Breast epithelium (tissue), 4 donors: ENCODE measurements at regions not wholly inside any gene's neighbourhood (a gene's known extent, or its start where the extent isn't known, plus 50 kb on each side); places are given as distances from the start of the nearest gene placed in this dataset.

Source experiments
- DNase-seq, 2 donors: peaks; one replicate each; pipeline ENCODE4 v3.0.0-alpha.2; 2019; ENCODE audit warnings: low spot score in 2 of 2
- H3K27ac ChIP-seq, 2 donors: fragments of 200-600 bp; sonication (generic) in 1 of 2; one replicate each; pipeline ENCODE4 v1.5.1; 2016 to 2019; ENCODE audit warnings: mild to moderate bottlenecking in 1 of 2
- H3K27me3 ChIP-seq, 2 donors: fragments of 200-600 bp; sonication (generic) in 1 of 2; one replicate each; pipeline versions ENCODE4 v1.5.1 to v1.6.0; 2017 to 2019; ENCODE audit warnings: control low read depth in 1 of 2, mild to moderate bottlenecking in 1 of 2
- H3K36me3 ChIP-seq: fragments of 200-600 bp; one replicate; pipeline ENCODE4 v1.5.1; 2019
- H3K4me1 ChIP-seq, 2 donors: fragments of 200-600 bp; sonication (generic); one replicate each; pipeline ENCODE4 v1.5.1; 2016 to 2019; ENCODE audit warnings: control low read depth in 1 of 2
- H3K4me3 ChIP-seq, 3 donors: fragments of 200-600 bp; sonication (generic); 1 replicate in 2 of 3; 2 replicates in 1 of 3; pipeline ENCODE4 v1.5.1; 2016 to 2019; ENCODE audit warnings: mild to moderate bottlenecking in 3 of 3, moderate library complexity in 2 of 3
- H3K9me3 ChIP-seq, 2 donors: fragments of 200-600 bp; sonication (generic) in 1 of 2; one replicate each; pipeline ENCODE4 v1.5.1; 2016 to 2019; ENCODE audit warnings: control low read depth in 1 of 2
- POLR2A ChIP-seq: fragments of 450-650 bp; IDR thresholded peaks from one replicate; pipeline ENCODE4 v1.6.1; 2016; ENCODE audit warnings: antibody characterized with exemption, mild to moderate bottlenecking, moderate library complexity
- POLR2AphosphoS5 ChIP-seq, 3 donors: sonication (generic); formaldehyde crosslinking; IDR thresholded peaks; one replicate each; pipeline ENCODE4 v1.6.1; 2017; ENCODE audit warnings: antibody characterized with exemption in 3 of 3
- intact Hi-C: fragments of 100-400 bp; cut with DNase I; formaldehyde crosslinking; loops from one replicate; pipeline ENCODE4 v1.15.1; 2023; ENCODE audit warnings: low total_unique reads
- TF ChIP-seq, protein P1 (sequence below), 3 donors: fragments of 450-650 bp; IDR thresholded peaks; one replicate each; pipeline ENCODE4 v1.5.1; 2016 to 2017; ENCODE audit warnings: antibody characterized with exemption in 3 of 3, mild to moderate bottlenecking in 3 of 3, moderate library complexity in 3 of 3

- intact Hi-C loops, result no loop called here
- no peaks in the 10 kb centered on the region for H3K4me1 ChIP-seq
- peaks cover 0 to 3% of the 10 kb centered on the region in 2 donors for H3K27me3 ChIP-seq
- no peaks in the 10 kb centered on the region for H3K9me3 ChIP-seq
- no peak overlapping the region for H3K27ac ChIP-seq
- no peaks in the 10 kb centered on the region for H3K36me3 ChIP-seq
- TF ChIP-seq POLR2A (no peak), POLR2AphosphoS5 (IDR thresholded peaks at IDR 0.05) (no peak)
- TF ChIP-seq, protein P1, sequence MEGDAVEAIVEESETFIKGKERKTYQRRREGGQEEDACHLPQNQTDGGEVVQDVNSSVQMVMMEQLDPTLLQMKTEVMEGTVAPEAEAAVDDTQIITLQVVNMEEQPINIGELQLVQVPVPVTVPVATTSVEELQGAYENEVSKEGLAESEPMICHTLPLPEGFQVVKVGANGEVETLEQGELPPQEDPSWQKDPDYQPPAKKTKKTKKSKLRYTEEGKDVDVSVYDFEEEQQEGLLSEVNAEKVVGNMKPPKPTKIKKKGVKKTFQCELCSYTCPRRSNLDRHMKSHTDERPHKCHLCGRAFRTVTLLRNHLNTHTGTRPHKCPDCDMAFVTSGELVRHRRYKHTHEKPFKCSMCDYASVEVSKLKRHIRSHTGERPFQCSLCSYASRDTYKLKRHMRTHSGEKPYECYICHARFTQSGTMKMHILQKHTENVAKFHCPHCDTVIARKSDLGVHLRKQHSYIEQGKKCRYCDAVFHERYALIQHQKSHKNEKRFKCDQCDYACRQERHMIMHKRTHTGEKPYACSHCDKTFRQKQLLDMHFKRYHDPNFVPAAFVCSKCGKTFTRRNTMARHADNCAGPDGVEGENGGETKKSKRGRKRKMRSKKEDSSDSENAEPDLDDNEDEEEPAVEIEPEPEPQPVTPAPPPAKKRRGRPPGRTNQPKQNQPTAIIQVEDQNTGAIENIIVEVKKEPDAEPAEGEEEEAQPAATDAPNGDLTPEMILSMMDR (IDR thresholded peaks at IDR 0.05), result no peak
- no peak for DNase-seq
- H3K4me3 ChIP-seq, result no peak overlapping the region
Observed at GRCh38 chr16:26901196-26901861, 165.4 kb upstream of the C16orf82 start.

- Histone ChIP-seq H3K27me3 (peaks cover 0 to 3% of the 10 kb centered on the region in 2 donors), H3K9me3 (no peaks in the 10 kb centered on the region), H3K4me1 (no peaks in the 10 kb centered on the region), H3K4me3 (no peak overlapping the region), H3K27ac (no peak overlapping the region), H3K36me3 (no peaks in the 10 kb centered on the region)
- no peak for TF ChIP-seq POLR2AphosphoS5 (IDR thresholded peaks at IDR 0.05)
- TF ChIP-seq POLR2A, result no peak
- TF ChIP-seq, protein P1 (IDR thresholded peaks at IDR 0.05), result no peak
- intact Hi-C loops, result no loop called here
- DNase-seq, result no peak
Observed at GRCh38 chr16:26901983-26902382, 164.7 kb upstream of the C16orf82 start.

DNA sequence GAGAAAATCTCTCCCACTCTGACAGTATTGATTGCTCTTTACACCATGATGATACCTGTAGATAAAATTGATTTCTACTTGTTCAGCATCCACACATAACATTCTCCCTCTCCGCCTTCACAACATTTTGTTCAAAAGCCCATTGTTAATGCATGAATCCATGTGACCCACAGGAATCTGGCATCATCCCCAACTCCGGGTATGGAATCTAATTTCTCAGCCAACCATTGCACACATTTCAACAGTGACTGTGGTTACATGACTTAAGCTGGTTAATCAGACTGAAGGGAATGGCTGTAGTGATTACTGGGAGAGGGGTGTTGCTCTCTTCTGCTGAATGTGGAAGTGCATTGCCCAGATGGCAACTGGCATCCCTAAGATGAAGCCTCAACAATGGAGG, 161.4 kb upstream of the C16orf82 start:
- TF ChIP-seq POLR2AphosphoS5 (IDR thresholded peaks at IDR 0.05) (no peak), POLR2A (no peak)
- TF ChIP-seq, protein P1 (IDR thresholded peaks at IDR 0.05), result no peak
- Histone ChIP-seq H3K27ac (no peak overlapping the region), H3K4me1 (no peaks in the 10 kb centered on the region), H3K36me3 (no peaks in the 10 kb centered on the region), H3K27me3 (no peaks in the 10 kb centered on the region), H3K9me3 (no peaks in the 10 kb centered on the region), H3K4me3 (no peak overlapping the region)
- intact Hi-C loops, result no loop called here
- DNase-seq, result peak in 1 of 2 donors; percentile 51

GRCh38 chr16:26909623-26910022, 157.1 kb upstream of the C16orf82 start:
- no peaks in the 10 kb centered on the region for H3K27me3 ChIP-seq
- TF ChIP-seq POLR2A (no peak), POLR2AphosphoS5 (IDR thresholded peaks at IDR 0.05) (no peak)
- TF ChIP-seq, protein P1 (IDR thresholded peaks at IDR 0.05), result no peak
- intact Hi-C loops, result no loop called here

GRCh38 chr16:26911436-26911835, 155.3 kb upstream of the C16orf82 start:
- Histone ChIP-seq H3K4me1 (no peaks in the 10 kb centered on the region), H3K9me3 (no peaks in the 10 kb centered on the region), H3K27ac (no peak overlapping the region), H3K27me3 (no peaks in the 10 kb centered on the region), H3K4me3 (no peak overlapping the region), H3K36me3 (no peaks in the 10 kb centered on the region)
- no peak for TF ChIP-seq POLR2A
- TF ChIP-seq, protein P1 (IDR thresholded peaks at IDR 0.05), result no peak
- TF ChIP-seq POLR2AphosphoS5 (IDR thresholded peaks at IDR 0.05), result no peak
- DNase-seq, result no peak
- intact Hi-C loops, result no loop called here

More at GRCh38 chr16:26909623-26910022, 157.1 kb upstream of the C16orf82 start:
- Histone ChIP-seq H3K4me1 (no peaks in the 10 kb centered on the region), H3K36me3 (no peaks in the 10 kb centered on the region), H3K27ac (no peak overlapping the region), H3K9me3 (no peaks in the 10 kb centered on the region), H3K4me3 (no peak overlapping the region)
- DNase-seq, result no peak
